Breast epithelium (tissue), 3 donors: ENCODE measurements at regions not wholly inside any gene's neighbourhood (a gene's known extent, or its start where the extent isn't known, plus 50 kb on each side); places are given as distances from the start of the nearest gene placed in this dataset.

Experiments used
- CTCF ChIP-seq, 3 donors: fragments of 450-650 bp; IDR thresholded peaks; one replicate each; pipeline ENCODE4 v1.5.1; 2016 to 2017; ENCODE audit warnings: antibody characterized with exemption in 3 of 3, mild to moderate bottlenecking in 3 of 3, moderate library complexity in 3 of 3
- POLR2AphosphoS5 ChIP-seq, 3 donors: sonication (generic); formaldehyde crosslinking; IDR thresholded peaks; one replicate each; pipeline ENCODE4 v1.6.1; 2017; ENCODE audit warnings: antibody characterized with exemption in 3 of 3

GRCh38 chr3:90026406-90026805 lies 919.0 kb downstream of the EPHA3 start:
- TF ChIP-seq CTCF (IDR thresholded peaks at IDR 0.05) (no peak), POLR2AphosphoS5 (IDR thresholded peaks at IDR 0.05) (no peak)
